ENCODE measurements at regions not wholly inside any gene's neighbourhood (a gene's known extent, or its start where the extent isn't known, plus 50 kb on each side); places are given as distances from the start of the nearest gene placed in this dataset.
"Not testable (repeated sequence)": the region's sequence is repeated elsewhere in the genome, so short reads cannot be mapped to it uniquely, and the experiment has no call there.

- no peak for DNase-seq
Observed at GRCh38 chr7:106347229-106347833, 62.5 kb upstream of the NAMPT start.

- DNase-seq, result no peak
Observed at GRCh38 chr7:106346678-106347217, 62.0 kb upstream of the NAMPT start.

GRCh38 chr7:106346167-106346677, 61.4 kb upstream of the NAMPT start:
- DNase-seq, result no peak

GRCh38 chr7:106345421-106346166, 60.8 kb upstream of the NAMPT start:
- DNase-seq, result no peak

- DNase-seq, result no peak
Observed at GRCh38 chr7:106344861-106345260, 60.1 kb upstream of the NAMPT start.

- DNase-seq, result no peak
Observed at GRCh38 chr7:106344211-106344610, 59.4 kb upstream of the NAMPT start.

GRCh38 chr7:106342049-106342448, 57.3 kb upstream of the NAMPT start:
- DNase-seq, result not testable (repeated sequence)

GRCh38 chr7:106340247-106340596, 55.4 kb upstream of the NAMPT start:
- not testable (repeated sequence) for DNase-seq

- DNase-seq, result no peak
Observed at GRCh38 chr7:106339513-106340246, 54.9 kb upstream of the NAMPT start.

GRCh38 chr7:106337754-106338153, 53.0 kb upstream of the NAMPT start:
- no peak for DNase-seq

GRCh38 chr7:106335814-106336213, 51.0 kb upstream of the NAMPT start:
- DNase-seq, result no peak

All from anterior cingulate cortex (tissue), 58 donors.